ENCODE measurements at regions not wholly inside any gene's neighbourhood (a gene's known extent, or its start where the extent isn't known, plus 50 kb on each side); places are given as distances from the start of the nearest gene placed in this dataset.
"Not testable (repeated sequence)": the region's sequence is repeated elsewhere in the genome, so short reads cannot be mapped to it uniquely, and the experiment has no call there.

- H3K27ac Mint-ChIP-seq = no peak overlapping the region
Measured at GRCh38 chr4:123632693-123633030, 236.1 kb downstream of the SPRY1 start.

GRCh38 chr4:123638834-123639233, 242.2 kb downstream of the SPRY1 start:
- H3K9me3 Mint-ChIP-seq = peaks cover 21% of the 10 kb centered on the region
- no peak overlapping the region for H3K27ac Mint-ChIP-seq
- peaks cover 2% of the 10 kb centered on the region for H3K36me3 Mint-ChIP-seq
- peaks cover 6% of the 10 kb centered on the region for H3K4me1 Mint-ChIP-seq
- DNase-seq = no peak
- H3K4me3 Mint-ChIP-seq = no peak overlapping the region
- no peaks in the 10 kb centered on the region for H3K27me3 Mint-ChIP-seq

More at GRCh38 chr4:123632693-123633030, 236.1 kb downstream of the SPRY1 start:
- no peaks in the 10 kb centered on the region for H3K27me3 Mint-ChIP-seq
- H3K9me3 Mint-ChIP-seq = peaks cover 16% of the 10 kb centered on the region
- no peaks in the 10 kb centered on the region for H3K36me3 Mint-ChIP-seq
- DNase-seq = no peak
- no peak overlapping the region for H3K4me3 Mint-ChIP-seq
- peaks cover 8% of the 10 kb centered on the region for H3K4me1 Mint-ChIP-seq

GRCh38 chr4:123640271-123640670, 243.7 kb downstream of the SPRY1 start:
- Mint-ChIP-seq H3K36me3 (peaks cover 2% of the 10 kb centered on the region), H3K27me3 (no peaks in the 10 kb centered on the region), H3K4me3 (no peak overlapping the region), H3K27ac (peak overlapping the region; percentile 79), H3K9me3 (peaks cover 14% of the 10 kb centered on the region), H3K4me1 (peaks cover 6% of the 10 kb centered on the region)
- DNase-seq = no peak

GRCh38 chr4:123640824-123641223, 244.2 kb downstream of the SPRY1 start:
- Mint-ChIP-seq H3K27ac (peak overlapping the region; percentile 34), H3K9me3 (peaks cover 14% of the 10 kb centered on the region), H3K36me3 (peaks cover 2% of the 10 kb centered on the region), H3K4me1 (peaks cover 6% of the 10 kb centered on the region), H3K27me3 (no peaks in the 10 kb centered on the region), H3K4me3 (no peak overlapping the region)
- DNase-seq = no peak

GRCh38 chr4:123643691-123644090, 247.1 kb downstream of the SPRY1 start:
- Mint-ChIP-seq H3K4me3 (no peak overlapping the region), H3K27ac (no peak overlapping the region), H3K9me3 (peaks cover 3% of the 10 kb centered on the region), H3K27me3 (no peaks in the 10 kb centered on the region), H3K36me3 (peaks cover 2% of the 10 kb centered on the region), H3K4me1 (peaks cover 8% of the 10 kb centered on the region)
- DNase-seq = no peak

GRCh38 chr4:123649250-123649644, 252.7 kb downstream of the SPRY1 start:
- Mint-ChIP-seq H3K4me3 (no peak overlapping the region), H3K36me3 (no peaks in the 10 kb centered on the region), H3K27ac (no peak overlapping the region), H3K4me1 (peaks cover 2% of the 10 kb centered on the region), H3K9me3 (no peaks in the 10 kb centered on the region), H3K27me3 (no peaks in the 10 kb centered on the region)
- DNase-seq = no peak

GRCh38 chr4:123649645-123650391, 253.2 kb downstream of the SPRY1 start:
- Mint-ChIP-seq H3K4me3 (no peak overlapping the region), H3K9me3 (no peaks in the 10 kb centered on the region), H3K27ac (no peak overlapping the region), H3K36me3 (no peaks in the 10 kb centered on the region), H3K27me3 (no peaks in the 10 kb centered on the region), H3K4me1 (peaks cover 2% of the 10 kb centered on the region)
- DNase-seq = no peak

- H3K4me1 Mint-ChIP-seq = peaks cover under 1% of the 10 kb centered on the region
- no peak overlapping the region for H3K4me3 Mint-ChIP-seq
- no peak overlapping the region for H3K27ac Mint-ChIP-seq
- no peaks in the 10 kb centered on the region for H3K36me3 Mint-ChIP-seq
- H3K9me3 Mint-ChIP-seq = peaks cover 2% of the 10 kb centered on the region
- H3K27me3 Mint-ChIP-seq = no peaks in the 10 kb centered on the region
- no peak for DNase-seq
Measured at GRCh38 chr4:123651066-123651465, 254.5 kb downstream of the SPRY1 start.

GRCh38 chr4:123651536-123652180, 255.1 kb downstream of the SPRY1 start:
- no peaks in the 10 kb centered on the region for H3K36me3 Mint-ChIP-seq
- H3K9me3 Mint-ChIP-seq = peaks cover 2% of the 10 kb centered on the region

GRCh38 chr4:123652476-123652875, 255.9 kb downstream of the SPRY1 start:
- Mint-ChIP-seq H3K27ac (no peak overlapping the region), H3K4me1 (peaks cover 4% of the 10 kb centered on the region), H3K27me3 (no peaks in the 10 kb centered on the region), H3K9me3 (peaks cover 8% of the 10 kb centered on the region), H3K36me3 (peaks cover 6% of the 10 kb centered on the region), H3K4me3 (no peak overlapping the region)
- no peak for DNase-seq

More at GRCh38 chr4:123651536-123652180, 255.1 kb downstream of the SPRY1 start:
- Mint-ChIP-seq H3K4me1 (no peaks in the 10 kb centered on the region), H3K4me3 (no peak overlapping the region), H3K27ac (no peak overlapping the region), H3K27me3 (no peaks in the 10 kb centered on the region)
- no peak for DNase-seq

GRCh38 chr4:123653236-123653635, 256.6 kb downstream of the SPRY1 start:
- Mint-ChIP-seq H3K4me3 (no peak overlapping the region), H3K36me3 (peaks cover 7% of the 10 kb centered on the region), H3K4me1 (peaks cover 9% of the 10 kb centered on the region), H3K9me3 (peaks cover 8% of the 10 kb centered on the region), H3K27ac (no peak overlapping the region), H3K27me3 (no peaks in the 10 kb centered on the region)
- DNase-seq = no peak

- not testable (repeated sequence) for H3K27ac Mint-ChIP-seq, H3K9me3 Mint-ChIP-seq, H3K27me3 Mint-ChIP-seq, DNase-seq, H3K4me3 Mint-ChIP-seq, H3K36me3 Mint-ChIP-seq
- peaks cover 14% of the 10 kb centered on the region for H3K4me1 Mint-ChIP-seq
Measured at GRCh38 chr4:123656746-123657294, 260.2 kb downstream of the SPRY1 start.

- H3K27ac Mint-ChIP-seq, DNase-seq, H3K4me3 Mint-ChIP-seq, H3K27me3 Mint-ChIP-seq, H3K9me3 Mint-ChIP-seq, H3K36me3 Mint-ChIP-seq: not testable (repeated sequence)
- peaks cover 14% of the 10 kb centered on the region for H3K4me1 Mint-ChIP-seq
Measured at GRCh38 chr4:123657606-123658005, 261.0 kb downstream of the SPRY1 start.

GRCh38 chr4:123659262-123659661, 262.7 kb downstream of the SPRY1 start:
- Mint-ChIP-seq H3K36me3 (peaks cover 7% of the 10 kb centered on the region), H3K27me3 (peaks cover 6% of the 10 kb centered on the region), H3K27ac (no peak overlapping the region), H3K4me3 (no peak overlapping the region), H3K9me3 (peaks cover 8% of the 10 kb centered on the region), H3K4me1 (peaks cover 14% of the 10 kb centered on the region)
- no peak for DNase-seq

GRCh38 chr4:123659730-123660129, 263.1 kb downstream of the SPRY1 start:
- peaks cover 7% of the 10 kb centered on the region for H3K36me3 Mint-ChIP-seq
- H3K9me3 Mint-ChIP-seq = peaks cover 8% of the 10 kb centered on the region
- peaks cover 6% of the 10 kb centered on the region for H3K27me3 Mint-ChIP-seq
- no peak overlapping the region for H3K27ac Mint-ChIP-seq
- no peak overlapping the region for H3K4me3 Mint-ChIP-seq
- peaks cover 14% of the 10 kb centered on the region for H3K4me1 Mint-ChIP-seq
- DNase-seq = no peak
